HCT116 (cell line): ENCODE measurements at regions not wholly inside any gene's neighbourhood (a gene's known extent, or its start where the extent isn't known, plus 50 kb on each side); places are given as distances from the start of the nearest gene placed in this dataset.

ENCODE experiments used
- ATAC-seq: fragments of 200-7000 bp; cut with Tn5 transposase; 2 replicates; pipeline ENCODE4 v1.9.1; 2020; ENCODE audit warnings: mild to moderate bottlenecking, moderate library complexity
- BruUV-seq: library from RNA; stranded (reverse); fragments of 400-500 nt; replicated peaks from 2 replicates; lab custom pipeline; 2021; lab: Mats Ljungman, UMichigan
- CTCF ChIA-PET: fragments of 300-600 bp; sonication (Branson Sonifier 250); formaldehyde crosslinking; loops from one replicate; lab custom pipeline; 2021; ENCODE audit warnings: antibody characterized with exemption; lab: Charles Lee
- POLR2A ChIA-PET: fragments of 300-600, 350-600 bp; sonication (Branson Sonifier 250); formaldehyde crosslinking; loops from one replicate; lab custom pipeline; 2021; ENCODE audit warnings: antibody characterized with exemption; lab: Charles Lee
- RAD21 ChIA-PET, 2 experiments: fragments of 300-600 bp; sonication (Branson Sonifier 250); formaldehyde crosslinking; loops; one replicate each; lab custom pipeline; 2023; ENCODE audit warnings: low total read pairs in 2 of 2; ENCODE audit not compliant: uncharacterized antibody in 2 of 2, unreplicated experiment in 2 of 2, low non-redundant PET in 1 of 2; lab: Charles Lee
- DNase-seq: peaks from one replicate; pipeline ENCODE4 v3.0.0-alpha.2; 2010; ENCODE audit warnings: low read depth, low spot score
- H2AFZ ChIP-seq: fragments of 200-600 bp; shearing (Covaris generic), sonication (generic); 2 replicates; pipeline ENCODE4 v1.6.1; 2017; ENCODE audit warnings: low read depth, mixed run types, mixed read lengths, antibody characterized with exemption, low read length; ENCODE audit not compliant: poor library complexity, severe bottlenecking
- H3K27ac ChIP-seq: 2 replicates; pipeline ENCODE4 v1.5.1; 2012; ENCODE audit warnings: low read depth, low read length
- H3K27me3 ChIP-seq: fragments of 200-600 bp; sonication (generic); 2 replicates; pipeline ENCODE4 v1.6.1; 2016; ENCODE audit warnings: mixed run types, low read length, mixed read lengths; ENCODE audit not compliant: insufficient read depth
- H3K36me3 ChIP-seq, 2 experiments: fragments of 200-500 bp in 1 of 2; fragments of 200-600 bp in 1 of 2; sonication (Bioruptor generic) in 1 of 2; sonication (generic) in 1 of 2; 2 replicates each; pipeline versions ENCODE4 v1.5.1 to v1.6.1; 2014 to 2016; ENCODE audit warnings: low read length in 2 of 2, inconsistent platforms in 1 of 2, mixed read lengths in 1 of 2, mixed run types in 1 of 2; ENCODE audit not compliant: insufficient read depth in 2 of 2, control insufficient read depth in 1 of 2
- H3K4me1 ChIP-seq, 2 experiments: fragments of 200-600 bp in 1 of 2; sonication (generic) in 1 of 2; 2 replicates each; pipeline versions ENCODE4 v1.5.1 to v1.6.1; 2012 to 2017; ENCODE audit warnings: low read length in 2 of 2, inconsistent platforms in 1 of 2, mild to moderate bottlenecking in 1 of 2, mixed read lengths in 1 of 2, mixed run types in 1 of 2, moderate library complexity in 1 of 2; ENCODE audit not compliant: insufficient read depth in 2 of 2, control insufficient read depth in 1 of 2
- H3K4me2 ChIP-seq: fragments of 200-600 bp; sonication (generic); 2 replicates; pipeline ENCODE4 v1.6.1; 2017; ENCODE audit warnings: mixed run types, low read length, mixed read lengths
- H3K4me3 ChIP-seq, 2 experiments: fragments of 200-600 bp in 1 of 2; sonication (generic) in 1 of 2; replicated peaks in 1 of 2; 2 replicates each; pipeline ENCODE4 v1.5.1; 2011 to 2016; ENCODE audit warnings: low read length in 2 of 2, control low read depth in 1 of 2, low read depth in 1 of 2, mild to moderate bottlenecking in 1 of 2, mixed read lengths in 1 of 2, mixed run types in 1 of 2
- H3K79me2 ChIP-seq: fragments of 200-600 bp; sonication (generic); 2 replicates; pipeline ENCODE4 v1.6.1; 2017; ENCODE audit warnings: mild to moderate bottlenecking, mixed run types, low read length, moderate library complexity, mixed read lengths; ENCODE audit not compliant: insufficient read depth
- H3K9ac ChIP-seq: fragments of 200-600 bp; sonication (generic); 2 replicates; pipeline ENCODE4 v1.6.1; 2016; ENCODE audit warnings: low read length, mixed read lengths
- H3K9me2 ChIP-seq: fragments of 200-600 bp; sonication (generic), shearing (Covaris generic); 2 replicates; pipeline ENCODE4 v1.6.1; 2017; ENCODE audit warnings: mixed run types, mild to moderate bottlenecking, moderate library complexity; ENCODE audit not compliant: insufficient read depth
- H3K9me3 ChIP-seq, 2 experiments: fragments of 200-500 bp in 1 of 2; fragments of 200-600 bp in 1 of 2; sonication (Bioruptor generic) in 1 of 2; sonication (generic) in 1 of 2; 2 replicates each; pipeline ENCODE4 v1.6.1; 2014 to 2017; ENCODE audit warnings: low read length in 2 of 2, mixed read lengths in 2 of 2, inconsistent platforms in 1 of 2, low read depth in 1 of 2, mild to moderate bottlenecking in 1 of 2, mixed run types in 1 of 2, moderate library complexity in 1 of 2; ENCODE audit not compliant: control insufficient read depth in 1 of 2, insufficient read depth in 1 of 2
- H4K20me1 ChIP-seq: fragments of 200-600 bp; sonication (generic), shearing (Covaris generic); 2 replicates; pipeline ENCODE4 v1.6.1; 2017; ENCODE audit warnings: mixed run types, mild to moderate bottlenecking, moderate library complexity; ENCODE audit not compliant: insufficient read depth
- CBX3 ChIP-seq: IDR thresholded peaks from 2 replicates; pipeline ENCODE4 v1.6.1; 2012; ENCODE audit warnings: low read depth
- CTCF ChIP-seq, 3 experiments: fragments of 200-600 bp in 1 of 3; sonication (generic) in 1 of 3; IDR thresholded peaks in 2 of 3; conservative IDR thresholded peaks in 1 of 3; 2 replicates each; pipeline ENCODE4 v1.5.1; 2012 to 2017; ENCODE audit warnings: low read depth in 2 of 3, low read length in 2 of 3, antibody characterized with exemption in 1 of 3, borderline replicate concordance in 1 of 3, control low read depth in 1 of 3, mild to moderate bottlenecking in 1 of 3, mixed read lengths in 1 of 3, mixed run types in 1 of 3, moderate library complexity in 1 of 3; ENCODE audit not compliant: insufficient read depth in 1 of 3
- EZH2 ChIP-seq: fragments of 200-600 bp; sonication (generic); IDR thresholded peaks from 2 replicates; pipeline ENCODE4 v1.6.1; 2017; ENCODE audit warnings: antibody characterized with exemption, mixed run types
- JUND ChIP-seq: IDR thresholded peaks from 2 replicates; pipeline ENCODE4 v1.6.1; 2012
- MAX ChIP-seq: IDR thresholded peaks from 2 replicates; pipeline ENCODE4 v1.6.1; 2012
- REST ChIP-seq: IDR thresholded peaks from 2 replicates; pipeline ENCODE4 v1.6.1; 2012; ENCODE audit warnings: low read depth
- SP1 ChIP-seq: IDR thresholded peaks from 2 replicates; pipeline ENCODE4 v1.6.1; 2012; ENCODE audit warnings: low read depth
- SRF ChIP-seq: IDR thresholded peaks from 2 replicates; pipeline ENCODE4 v1.6.1; 2012; ENCODE audit warnings: low read depth
- intact Hi-C: fragments of 100-400 bp; cut with micrococcal nuclease; formaldehyde crosslinking; loops from 2 replicates; pipeline ENCODE4 v1.10.0; 2022

- no peak for DNase-seq
- H3K79me2 ChIP-seq = no peaks in the 10 kb centered on the region
- ChIA-PET CTCF (no interaction called here), RAD21 (no interaction called here), POLR2A (no interaction called here)
- TF ChIP-seq CTCF (IDR thresholded peaks at IDR 0.05 in 2 of 3, conservative IDR thresholded peaks at IDR 0.05 in 1 of 3; ENCODE audit: borderline replicate concordance in 1 of 3, insufficient read depth in 1 of 3, low read depth in 2 of 3, low read length in 2 of 3) (no peak), SP1 (no peak), SRF (no peak), JUND (no peak), CBX3 (no peak), EZH2 (no peak), REST (no peak), MAX (no peak)
- H3K27ac ChIP-seq = no peak overlapping the region
- H4K20me1 ChIP-seq = no peaks in the 10 kb centered on the region
- H3K4me1 ChIP-seq = no peaks in the 10 kb centered on the region
- no peaks in the 10 kb centered on the region for H3K36me3 ChIP-seq
- no peak overlapping the region for H3K4me2 ChIP-seq
- H3K27me3 ChIP-seq = no peaks in the 10 kb centered on the region
- H3K9me3 ChIP-seq = no peaks in the 10 kb centered on the region
- no peak for ATAC-seq
- no peak overlapping the region for H2AFZ ChIP-seq
- no peak overlapping the region for H3K9ac ChIP-seq
- H3K4me3 ChIP-seq = no peak overlapping the region
- H3K9me2 ChIP-seq = no peaks in the 10 kb centered on the region
- no TSS peak for BruUV-seq
- intact Hi-C loops = no loop called here
These were observed 70.2 kb upstream of the EXOC6 start for GRCh38 chr10:92778091-92778490.
